Neural progenitor cell (in vitro differentiated cells): ENCODE measurements at regions not wholly inside any gene's neighbourhood (a gene's known extent, or its start where the extent isn't known, plus 50 kb on each side); places are given as distances from the start of the nearest gene placed in this dataset.
A peak's percentile ranks its signal among the peaks of the same experiment; 100 is the strongest.

Experiments
- DNase-seq: peaks from one replicate; pipeline ENCODE4 v3.0.0-alpha.2; 2016; ENCODE audit warnings: low spot score
- H2AFZ ChIP-seq: fragments of 200-600 bp; sonication (generic); replicated peaks from 2 replicates; pipeline ENCODE4 v1.6.1; 2016; ENCODE audit warnings: antibody characterized with exemption
- H3F3A ChIP-seq: fragments of 200-600 bp; sonication (generic); 2 replicates; pipeline ENCODE4 v1.6.1; 2016; ENCODE audit warnings: antibody characterized with exemption, low read depth
- H3K27ac ChIP-seq: fragments of 200-600 bp; sonication (generic); 2 replicates; pipeline ENCODE4 v1.5.1; 2016; ENCODE audit warnings: mild to moderate bottlenecking
- H3K27me3 ChIP-seq: fragments of 200-600 bp; sonication (generic); 2 replicates; pipeline ENCODE4 v1.6.1; 2016; ENCODE audit warnings: mild to moderate bottlenecking, moderate library complexity
- H3K36me3 ChIP-seq: fragments of 200-600 bp; sonication (generic); 2 replicates; pipeline ENCODE4 v1.5.1; 2016
- H3K4me1 ChIP-seq: fragments of 200-600 bp; sonication (generic); 2 replicates; pipeline ENCODE4 v1.6.1; 2016; ENCODE audit warnings: mixed run types
- H3K4me2 ChIP-seq: fragments of 200-600 bp; sonication (generic); 2 replicates; pipeline ENCODE4 v1.6.1; 2016
- H3K4me3 ChIP-seq: fragments of 200-600 bp; sonication (generic); 2 replicates; pipeline ENCODE4 v1.5.1; 2016
- H3K79me2 ChIP-seq: fragments of 200-600 bp; sonication (generic); 2 replicates; pipeline ENCODE4 v1.6.1; 2016; ENCODE audit warnings: low read depth
- H3K9ac ChIP-seq: fragments of 200-600 bp; sonication (generic); 2 replicates; pipeline ENCODE4 v1.6.1; 2016
- H3K9me3 ChIP-seq: fragments of 200-600 bp; sonication (generic); 2 replicates; pipeline ENCODE4 v1.5.1; 2016; ENCODE audit warnings: low read depth
- H4K20me1 ChIP-seq: fragments of 200-600 bp; sonication (generic); 2 replicates; pipeline ENCODE4 v1.6.1; 2016; ENCODE audit warnings: low read depth
- H3K27ac Mint-ChIP-seq: 3 replicates; pipeline ENCODE4 v1.8.0; 2021; ENCODE audit warnings: mixed read lengths
- H3K27me3 Mint-ChIP-seq: 2 replicates; pipeline ENCODE4 v1.8.0; 2022; ENCODE audit warnings: low read depth, mild to moderate bottlenecking, inconsistent platforms, moderate library complexity, mixed read lengths; ENCODE audit not compliant: insufficient read depth
- H3K36me3 Mint-ChIP-seq: 3 replicates; pipeline ENCODE4 v1.8.0; 2021; ENCODE audit warnings: mixed read lengths
- H3K4me1 Mint-ChIP-seq: 3 replicates; pipeline ENCODE4 v1.8.0; 2021; ENCODE audit warnings: mixed read lengths
- H3K4me3 Mint-ChIP-seq: 3 replicates; pipeline ENCODE4 v1.8.0; 2021; ENCODE audit warnings: mild to moderate bottlenecking, moderate library complexity, mixed read lengths
- H3K9me3 Mint-ChIP-seq: 3 replicates; pipeline ENCODE4 v1.8.0; 2020; ENCODE audit warnings: mixed read lengths
- CTCF ChIP-seq: fragments of 200-600 bp; sonication (generic); IDR thresholded peaks from 2 replicates; pipeline ENCODE4 v1.5.1; 2017; ENCODE audit warnings: antibody characterized with exemption, mild to moderate bottlenecking
- EZH2 ChIP-seq: fragments of 200-600 bp; sonication (generic); IDR thresholded peaks from 2 replicates; pipeline ENCODE4 v1.6.1; 2017; ENCODE audit warnings: antibody characterized with exemption, mild to moderate bottlenecking, moderate library complexity
- EZH2phosphoT487 ChIP-seq: fragments of 200-600 bp; sonication (generic); IDR thresholded peaks from 2 replicates; pipeline ENCODE4 v1.6.1; 2017; ENCODE audit warnings: antibody characterized with exemption

GRCh38 chrX:98717970-98718369, 1692.1 kb downstream of the PCDH19 start:
- Mint-ChIP-seq H3K27me3 (no peaks in the 10 kb centered on the region), H3K36me3 (peaks cover 13% of the 10 kb centered on the region), H3K4me3 (no peak overlapping the region), H3K4me1 (no peaks in the 10 kb centered on the region), H3K27ac (no peak overlapping the region), H3K9me3 (peaks cover 23% of the 10 kb centered on the region)
- H2AFZ ChIP-seq = no peak overlapping the region
- no peak overlapping the region for H3K27ac ChIP-seq
- H3K4me1 ChIP-seq = peaks cover 7% of the 10 kb centered on the region
- peaks cover 3% of the 10 kb centered on the region for H3K9me3 ChIP-seq
- peaks cover 25% of the 10 kb centered on the region for H3K79me2 ChIP-seq
- H4K20me1 ChIP-seq = peaks cover 15% of the 10 kb centered on the region
- H3F3A ChIP-seq = no peaks in the 10 kb centered on the region
- no peak overlapping the region for H3K4me2 ChIP-seq
- no peak for TF ChIP-seq EZH2phosphoT487
- TF ChIP-seq CTCF = no peak
- TF ChIP-seq EZH2 = no peak
- no peak overlapping the region for H3K4me3 ChIP-seq
- no peak overlapping the region for H3K9ac ChIP-seq
- DNase-seq = peak; percentile 15
- peaks cover 1% of the 10 kb centered on the region for H3K36me3 ChIP-seq
- no peaks in the 10 kb centered on the region for H3K27me3 ChIP-seq
